Neural cell (in vitro differentiated cells): ENCODE measurements at regions not wholly inside any gene's neighbourhood (a gene's known extent, or its start where the extent isn't known, plus 50 kb on each side); places are given as distances from the start of the nearest gene placed in this dataset.

Source experiments
- H2AFZ ChIP-seq: fragments of 200-600, 300-800 bp; sonication (generic), shearing (Covaris generic); 2 replicates; pipeline ENCODE4 v1.6.0; 2014; ENCODE audit warnings: low read depth, mild to moderate bottlenecking, antibody characterized with exemption, low read length, moderate library complexity
- H3F3A ChIP-seq: fragments of 200-600 bp; shearing (Covaris generic); 2 replicates; pipeline ENCODE4 v1.6.1; 2016; ENCODE audit warnings: mild to moderate bottlenecking, moderate library complexity, mixed read lengths, antibody characterized with exemption, low read length; ENCODE audit not compliant: insufficient read depth, poor library complexity, severe bottlenecking
- H3K27ac ChIP-seq: fragments of 200-600, 300-800 bp; sonication (generic), shearing (Covaris generic); 2 replicates; pipeline ENCODE4 v1.5.1; 2014; ENCODE audit warnings: mild to moderate bottlenecking, low read length, moderate library complexity
- H3K27me3 ChIP-seq: fragments of 300-800, 200-600 bp; sonication (generic), shearing (Covaris generic); 2 replicates; pipeline ENCODE4 v1.6.0; 2014; ENCODE audit warnings: mild to moderate bottlenecking, low read depth, low read length, moderate library complexity; ENCODE audit not compliant: insufficient read depth
- H3K36me3 ChIP-seq: fragments of 300-800, 200-600 bp; sonication (generic), shearing (Covaris generic); 2 replicates; pipeline ENCODE4 v1.5.1; 2014; ENCODE audit warnings: mild to moderate bottlenecking, antibody characterized with exemption, low read length, moderate library complexity; ENCODE audit not compliant: insufficient read depth
- H3K4me2 ChIP-seq: fragments of 300-800, 200-600 bp; sonication (generic), shearing (Covaris generic); 2 replicates; pipeline ENCODE4 v1.6.0; 2014; ENCODE audit warnings: mild to moderate bottlenecking, low read length
- H3K4me3 ChIP-seq: fragments of 300-800, 200-600 bp; sonication (generic), shearing (Covaris generic); 2 replicates; pipeline ENCODE4 v1.5.1; 2014; ENCODE audit warnings: mild to moderate bottlenecking, low read length, moderate library complexity
- H3K79me2 ChIP-seq: fragments of 200-600 bp; shearing (Covaris generic); replicated peaks from 2 replicates; pipeline ENCODE4 v1.6.0; 2014; ENCODE audit warnings: mild to moderate bottlenecking, low read length, moderate library complexity; ENCODE audit not compliant: insufficient read depth
- H3K9ac ChIP-seq: fragments of 300-800, 200-600 bp; sonication (generic), shearing (Covaris generic); 2 replicates; pipeline ENCODE4 v1.6.1; 2016; ENCODE audit warnings: mild to moderate bottlenecking, low read length, mixed read lengths
- H3K9me2 ChIP-seq: fragments of 200-600 bp; shearing (Covaris generic); 2 replicates; pipeline ENCODE4 v1.6.1; 2016; ENCODE audit warnings: mild to moderate bottlenecking, low read length, mixed read lengths; ENCODE audit not compliant: insufficient read depth
- H3K9me3 ChIP-seq: fragments of 200-600, 300-800 bp; sonication (generic), shearing (Covaris generic); 2 replicates; pipeline ENCODE4 v1.6.1; 2016; ENCODE audit warnings: mild to moderate bottlenecking, mixed run types, low read length, moderate library complexity, mixed read lengths
- H4K20me1 ChIP-seq: fragments of 200-600 bp; shearing (Covaris generic); 2 replicates; pipeline ENCODE4 v1.6.1; 2016; ENCODE audit warnings: mild to moderate bottlenecking, mixed run types; ENCODE audit not compliant: insufficient read depth
- EP300 ChIP-seq: fragments of 450-650 bp; conservative IDR thresholded peaks from 2 replicates; pipeline ENCODE4 v1.6.1; 2014; ENCODE audit warnings: antibody characterized with exemption, mild to moderate bottlenecking, moderate library complexity; ENCODE audit not compliant: poor library complexity, severe bottlenecking
- EZH2 ChIP-seq: fragments of 200-600, 300-800 bp; shearing (Covaris generic), sonication (generic); IDR thresholded peaks from 2 replicates; pipeline ENCODE4 v1.6.1; 2014; ENCODE audit warnings: antibody characterized with exemption, low read length, borderline replicate concordance, mild to moderate bottlenecking; ENCODE audit not compliant: insufficient read depth, poor library complexity, severe bottlenecking
- MXI1 ChIP-seq: fragments of 450-650 bp; conservative IDR thresholded peaks from 2 replicates; pipeline ENCODE4 v1.6.1; 2014; ENCODE audit warnings: antibody characterized with exemption, mild to moderate bottlenecking; ENCODE audit not compliant: poor library complexity, severe bottlenecking
- POLR2AphosphoS5 ChIP-seq: IDR thresholded peaks from 2 replicates; pipeline ENCODE4 v1.6.1; 2012
- RAD21 ChIP-seq: fragments of 450-650 bp; conservative IDR thresholded peaks from 2 replicates; pipeline ENCODE4 v1.6.1; 2014; ENCODE audit warnings: antibody characterized with exemption, mild to moderate bottlenecking, moderate library complexity
- SMC3 ChIP-seq: fragments of 450-650 bp; conservative IDR thresholded peaks from 2 replicates; pipeline ENCODE4 v1.6.1; 2014; ENCODE audit warnings: antibody characterized with exemption, mild to moderate bottlenecking, moderate library complexity; ENCODE audit not compliant: poor library complexity
- TAF1 ChIP-seq: IDR thresholded peaks from 2 replicates; pipeline ENCODE4 v1.6.1; 2012; ENCODE audit warnings: low read depth
- TF ChIP-seq, protein P1 (sequence below): IDR thresholded peaks from 2 replicates; pipeline ENCODE4 v1.6.1; 2012; ENCODE audit warnings: borderline replicate concordance
- TF ChIP-seq, protein P2 (sequence below): fragments of 450-650 bp; IDR thresholded peaks from 2 replicates; pipeline ENCODE4 v1.5.1; 2014; ENCODE audit warnings: antibody characterized with exemption, mild to moderate bottlenecking, moderate library complexity; ENCODE audit not compliant: poor library complexity, severe bottlenecking

GRCh38 chr19:31517224-31518180, 168.3 kb upstream of the TSHZ3 start:
- Histone ChIP-seq H3K4me2 (no peak overlapping the region), H3F3A (no peaks in the 10 kb centered on the region), H3K79me2 (no peaks in the 10 kb centered on the region), H3K27ac (no peak overlapping the region), H3K9ac (no peak overlapping the region), H3K36me3 (no peaks in the 10 kb centered on the region), H4K20me1 (no peaks in the 10 kb centered on the region), H2AFZ (no peak overlapping the region), H3K9me3 (no peaks in the 10 kb centered on the region), H3K9me2 (no peaks in the 10 kb centered on the region), H3K4me3 (no peak overlapping the region), H3K27me3 (no peaks in the 10 kb centered on the region)
- TF ChIP-seq RAD21 (no peak), TAF1 (no peak), EP300 (no peak), EZH2 (no peak), MXI1 (no peak), POLR2AphosphoS5 (no peak), SMC3 (no peak)
- TF ChIP-seq, protein P1, sequence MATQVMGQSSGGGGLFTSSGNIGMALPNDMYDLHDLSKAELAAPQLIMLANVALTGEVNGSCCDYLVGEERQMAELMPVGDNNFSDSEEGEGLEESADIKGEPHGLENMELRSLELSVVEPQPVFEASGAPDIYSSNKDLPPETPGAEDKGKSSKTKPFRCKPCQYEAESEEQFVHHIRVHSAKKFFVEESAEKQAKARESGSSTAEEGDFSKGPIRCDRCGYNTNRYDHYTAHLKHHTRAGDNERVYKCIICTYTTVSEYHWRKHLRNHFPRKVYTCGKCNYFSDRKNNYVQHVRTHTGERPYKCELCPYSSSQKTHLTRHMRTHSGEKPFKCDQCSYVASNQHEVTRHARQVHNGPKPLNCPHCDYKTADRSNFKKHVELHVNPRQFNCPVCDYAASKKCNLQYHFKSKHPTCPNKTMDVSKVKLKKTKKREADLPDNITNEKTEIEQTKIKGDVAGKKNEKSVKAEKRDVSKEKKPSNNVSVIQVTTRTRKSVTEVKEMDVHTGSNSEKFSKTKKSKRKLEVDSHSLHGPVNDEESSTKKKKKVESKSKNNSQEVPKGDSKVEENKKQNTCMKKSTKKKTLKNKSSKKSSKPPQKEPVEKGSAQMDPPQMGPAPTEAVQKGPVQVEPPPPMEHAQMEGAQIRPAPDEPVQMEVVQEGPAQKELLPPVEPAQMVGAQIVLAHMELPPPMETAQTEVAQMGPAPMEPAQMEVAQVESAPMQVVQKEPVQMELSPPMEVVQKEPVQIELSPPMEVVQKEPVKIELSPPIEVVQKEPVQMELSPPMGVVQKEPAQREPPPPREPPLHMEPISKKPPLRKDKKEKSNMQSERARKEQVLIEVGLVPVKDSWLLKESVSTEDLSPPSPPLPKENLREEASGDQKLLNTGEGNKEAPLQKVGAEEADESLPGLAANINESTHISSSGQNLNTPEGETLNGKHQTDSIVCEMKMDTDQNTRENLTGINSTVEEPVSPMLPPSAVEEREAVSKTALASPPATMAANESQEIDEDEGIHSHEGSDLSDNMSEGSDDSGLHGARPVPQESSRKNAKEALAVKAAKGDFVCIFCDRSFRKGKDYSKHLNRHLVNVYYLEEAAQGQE = no peak
- TF ChIP-seq, protein P2, sequence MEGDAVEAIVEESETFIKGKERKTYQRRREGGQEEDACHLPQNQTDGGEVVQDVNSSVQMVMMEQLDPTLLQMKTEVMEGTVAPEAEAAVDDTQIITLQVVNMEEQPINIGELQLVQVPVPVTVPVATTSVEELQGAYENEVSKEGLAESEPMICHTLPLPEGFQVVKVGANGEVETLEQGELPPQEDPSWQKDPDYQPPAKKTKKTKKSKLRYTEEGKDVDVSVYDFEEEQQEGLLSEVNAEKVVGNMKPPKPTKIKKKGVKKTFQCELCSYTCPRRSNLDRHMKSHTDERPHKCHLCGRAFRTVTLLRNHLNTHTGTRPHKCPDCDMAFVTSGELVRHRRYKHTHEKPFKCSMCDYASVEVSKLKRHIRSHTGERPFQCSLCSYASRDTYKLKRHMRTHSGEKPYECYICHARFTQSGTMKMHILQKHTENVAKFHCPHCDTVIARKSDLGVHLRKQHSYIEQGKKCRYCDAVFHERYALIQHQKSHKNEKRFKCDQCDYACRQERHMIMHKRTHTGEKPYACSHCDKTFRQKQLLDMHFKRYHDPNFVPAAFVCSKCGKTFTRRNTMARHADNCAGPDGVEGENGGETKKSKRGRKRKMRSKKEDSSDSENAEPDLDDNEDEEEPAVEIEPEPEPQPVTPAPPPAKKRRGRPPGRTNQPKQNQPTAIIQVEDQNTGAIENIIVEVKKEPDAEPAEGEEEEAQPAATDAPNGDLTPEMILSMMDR = no peak

DNA sequence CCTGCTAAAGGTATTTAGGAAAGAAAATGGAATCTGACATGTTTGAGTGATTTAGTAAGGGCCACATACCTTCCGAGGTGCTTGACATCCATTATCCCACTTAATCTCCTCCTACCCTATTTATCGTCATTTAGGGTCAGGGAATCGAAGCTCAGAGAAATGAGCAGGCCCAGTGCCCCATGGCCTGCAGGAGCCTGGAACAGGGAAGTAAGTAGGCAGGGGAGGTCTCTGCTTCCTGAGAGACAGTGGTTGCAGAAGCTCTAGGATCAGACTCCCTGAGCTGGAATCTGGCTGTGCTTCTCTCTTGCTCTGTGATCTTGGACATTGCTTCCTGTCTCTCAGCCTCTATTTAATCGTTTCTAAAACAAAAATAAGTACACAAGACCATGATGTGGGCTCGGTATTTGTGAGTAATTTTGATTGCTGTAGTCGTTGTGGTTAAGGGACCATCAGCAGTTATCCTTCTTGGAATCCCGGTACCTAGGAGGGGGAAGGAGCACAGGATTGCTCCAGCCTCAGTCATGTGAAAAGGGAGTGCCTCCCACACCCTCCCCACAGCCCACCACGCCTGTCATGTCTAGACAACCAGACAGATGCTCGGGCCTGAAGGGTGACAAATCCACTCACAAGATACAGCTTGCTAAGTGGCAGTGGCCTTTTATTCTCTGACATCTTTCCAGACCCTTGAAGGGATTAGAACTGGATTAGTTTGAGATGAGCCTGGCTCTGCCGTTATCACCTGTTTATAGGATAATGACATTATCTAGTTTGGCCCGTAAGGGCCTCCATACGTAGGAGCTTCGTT, 169.2 kb upstream of the TSHZ3 start:
- Histone ChIP-seq H3K27ac (no peak overlapping the region), H3K27me3 (no peaks in the 10 kb centered on the region), H2AFZ (no peak overlapping the region), H3K9me3 (no peaks in the 10 kb centered on the region), H3K79me2 (no peaks in the 10 kb centered on the region), H4K20me1 (no peaks in the 10 kb centered on the region), H3K36me3 (no peaks in the 10 kb centered on the region), H3K9ac (no peak overlapping the region), H3K4me2 (no peak overlapping the region), H3F3A (no peaks in the 10 kb centered on the region), H3K9me2 (no peaks in the 10 kb centered on the region), H3K4me3 (no peak overlapping the region)
- TF ChIP-seq TAF1 = no peak
- TF ChIP-seq EP300 = no peak
- TF ChIP-seq EZH2 = no peak
- TF ChIP-seq SMC3 = no peak
- TF ChIP-seq MXI1 = no peak
- TF ChIP-seq, protein P2 = no peak
- no peak for TF ChIP-seq POLR2AphosphoS5
- no peak for TF ChIP-seq RAD21
- TF ChIP-seq, protein P1 = no peak
